GM12891 (cell line): ENCODE measurements at regions not wholly inside any gene's neighbourhood (a gene's known extent, or its start where the extent isn't known, plus 50 kb on each side); places are given as distances from the start of the nearest gene placed in this dataset.

ENCODE experiments used
- POLR2A ChIP-seq: IDR thresholded peaks from 2 replicates; pipeline ENCODE4 v1.6.1; 2011; ENCODE audit warnings: low read depth, low read length, control low read depth
- POLR2AphosphoS5 ChIP-seq: IDR thresholded peaks from 2 replicates; pipeline ENCODE4 v1.6.1; 2011; ENCODE audit warnings: low read depth, low read length, control low read depth
- POU2F2 ChIP-seq: IDR thresholded peaks from 2 replicates; pipeline ENCODE4 v1.6.1; 2011; ENCODE audit warnings: low read depth, mild to moderate bottlenecking, control low read depth, low read length, moderate library complexity

DNA sequence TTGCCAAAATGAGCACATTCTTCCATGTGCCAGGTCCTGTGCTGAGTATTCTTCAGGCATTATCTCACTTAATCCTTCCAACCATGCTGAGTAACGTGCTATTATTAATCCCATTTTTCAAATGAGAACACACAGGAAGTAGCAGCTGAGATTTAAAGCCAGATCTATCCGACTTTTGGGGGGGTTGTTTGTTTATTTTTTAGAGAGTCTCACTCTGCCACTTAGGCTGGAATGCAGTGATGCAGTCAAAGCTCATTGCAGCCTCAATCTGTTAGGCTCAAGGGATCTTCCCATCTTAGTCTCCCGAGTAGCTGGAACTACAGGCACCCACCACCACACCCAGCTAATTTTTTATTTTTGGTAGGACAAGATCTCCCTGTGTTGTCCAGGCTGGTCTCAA lies 55.5 kb upstream of the TRIM2 start:
- no peak for TF ChIP-seq POLR2AphosphoS5
- TF ChIP-seq POLR2A = no peak
- TF ChIP-seq POU2F2 = no peak
